CD14-positive monocyte (primary cell): ENCODE measurements at regions not wholly inside any gene's neighbourhood (a gene's known extent, or its start where the extent isn't known, plus 50 kb on each side); places are given as distances from the start of the nearest gene placed in this dataset.

Source experiments
- DNase-seq, 3 donors: peaks; one replicate each; pipeline ENCODE4 v3.0.0-alpha.2; 2011 to 2022
- H2AFZ ChIP-seq: 2 replicates; pipeline ENCODE4 v1.6.0; 2012; ENCODE audit warnings: mild to moderate bottlenecking, low read depth, low read length, inconsistent platforms; ENCODE audit not compliant: insufficient read depth, poor library complexity, severe bottlenecking
- H3K27ac ChIP-seq, 2 donors: 1 replicate in 1 of 2; 2 replicates in 1 of 2; pipeline ENCODE4 v1.5.1; 2012 to 2013; ENCODE audit warnings: low read length in 2 of 2, control low read depth in 1 of 2, inconsistent platforms in 1 of 2, low read depth in 1 of 2, mild to moderate bottlenecking in 1 of 2
- H3K27me3 ChIP-seq, 2 donors: one replicate each; pipeline versions ENCODE4 v1.6.0 to v1.6.1; 2011 to 2013; ENCODE audit warnings: low read length in 2 of 2; ENCODE audit not compliant: control insufficient read depth in 2 of 2, insufficient read depth in 2 of 2
- H3K36me3 ChIP-seq, 2 donors: replicated peaks in 1 of 2; 1 replicate in 1 of 2; 2 replicates in 1 of 2; pipeline versions ENCODE4 v1.5.1 to v1.6.1; 2012 to 2013; ENCODE audit warnings: low read length in 2 of 2, control low read depth in 1 of 2, inconsistent platforms in 1 of 2, mild to moderate bottlenecking in 1 of 2; ENCODE audit not compliant: insufficient read depth in 2 of 2, control insufficient read depth in 1 of 2
- H3K4me1 ChIP-seq, 2 donors: 1 replicate in 1 of 2; 2 replicates in 1 of 2; pipeline versions ENCODE4 v1.5.1 to v1.6.1; 2012 to 2013; ENCODE audit warnings: low read length in 2 of 2, control low read depth in 1 of 2, inconsistent platforms in 1 of 2, mild to moderate bottlenecking in 1 of 2, moderate library complexity in 1 of 2; ENCODE audit not compliant: insufficient read depth in 2 of 2, control insufficient read depth in 1 of 2
- H3K4me2 ChIP-seq: replicated peaks from 2 replicates; pipeline ENCODE3; 2012; ENCODE audit warnings: low read length, moderate library complexity, mild to moderate bottlenecking; ENCODE audit not compliant: poor library complexity, severe bottlenecking; ENCODE audit errors: extremely low read depth
- H3K4me3 ChIP-seq, 3 experiments: fragments of 200-600 bp in 1 of 3; sonication (generic) in 1 of 3; replicated peaks in 1 of 3; 1 replicate in 2 of 3; 2 replicates in 1 of 3; pipeline ENCODE4 v1.5.1; 2011 to 2013; ENCODE audit warnings: low read length in 3 of 3, mild to moderate bottlenecking in 3 of 3, control low read depth in 2 of 3, low read depth in 2 of 3, inconsistent platforms in 1 of 3, moderate library complexity in 1 of 3
- H3K79me2 ChIP-seq: 2 replicates; pipeline ENCODE4 v1.6.0; 2012; ENCODE audit warnings: mild to moderate bottlenecking, control low read depth, inconsistent platforms, low read length, moderate library complexity; ENCODE audit not compliant: insufficient read depth
- H3K9ac ChIP-seq: 2 replicates; pipeline ENCODE4 v1.6.0; 2017; ENCODE audit warnings: low read length, mild to moderate bottlenecking; ENCODE audit not compliant: insufficient read depth, poor library complexity, severe bottlenecking
- H3K9me3 ChIP-seq, 2 donors: replicated peaks in 1 of 2; 1 replicate in 1 of 2; 2 replicates in 1 of 2; pipeline versions ENCODE4 v1.5.1 to v1.6.1; 2012 to 2013; ENCODE audit warnings: low read length in 2 of 2, control low read depth in 1 of 2; ENCODE audit not compliant: control insufficient read depth in 1 of 2, insufficient read depth in 1 of 2
- H4K20me1 ChIP-seq: 2 replicates; pipeline ENCODE4 v1.6.0; 2012; ENCODE audit warnings: mild to moderate bottlenecking, low read length, control low read depth, moderate library complexity; ENCODE audit not compliant: insufficient read depth
- H3K27ac Mint-ChIP-seq, 7 donors: one replicate each; pipeline ENCODE4 v1.8.0; 2020; ENCODE audit warnings: mild to moderate bottlenecking in 7 of 7, mixed read lengths in 7 of 7, moderate library complexity in 6 of 7, inconsistent platforms in 2 of 7
- H3K27me3 Mint-ChIP-seq, 3 donors: one replicate each; pipeline ENCODE4 v1.8.0; 2021 to 2022; ENCODE audit warnings: low read depth in 3 of 3, mild to moderate bottlenecking in 3 of 3, mixed read lengths in 3 of 3, moderate library complexity in 3 of 3, inconsistent platforms in 1 of 3
- H3K36me3 Mint-ChIP-seq, 2 donors: one replicate each; pipeline ENCODE4 v1.8.0; 2020; ENCODE audit warnings: mixed read lengths in 2 of 2, inconsistent platforms in 1 of 2, mild to moderate bottlenecking in 1 of 2
- H3K4me1 Mint-ChIP-seq: one replicate; pipeline ENCODE4 v1.8.0; 2020; ENCODE audit warnings: mild to moderate bottlenecking, mixed read lengths
- H3K4me3 Mint-ChIP-seq, 2 donors: one replicate each; pipeline ENCODE4 v1.8.0; 2020; ENCODE audit warnings: mild to moderate bottlenecking in 2 of 2, mixed read lengths in 2 of 2, moderate library complexity in 1 of 2
- H3K9me3 Mint-ChIP-seq, 7 donors: one replicate each; pipeline ENCODE4 v1.8.0; 2020 to 2022; ENCODE audit warnings: mixed read lengths in 7 of 7, mild to moderate bottlenecking in 6 of 7, moderate library complexity in 6 of 7, inconsistent platforms in 2 of 7
- CTCF ChIP-seq: fragments of 200-600 bp; IDR thresholded peaks from one replicate; pipeline ENCODE4 v1.8.0; 2022; ENCODE audit warnings: antibody characterized with exemption, mild to moderate bottlenecking
- WGBS: methylation state at CpG from one replicate; pipeline ENCODE4 v1.1.5; 2013; ENCODE audit warnings: missing lambda C conversion rate; ENCODE audit not compliant: insufficient coverage; 5-methylcytosine and 5-hydroxymethylcytosine counted together
- intact Hi-C, 2 donors: fragments of 100-400 bp; cut with micrococcal nuclease; formaldehyde crosslinking; loops; one replicate each; pipeline versions ENCODE4 v1.15.0 to v1.15.1; 2023

- H3K27ac Mint-ChIP-seq, result no peak overlapping the region
- intact Hi-C loops, result no loop called here
- Histone ChIP-seq H3K27ac (no peak overlapping the region), H3K9ac (no peak overlapping the region), H3K27me3 (no peaks in the 10 kb centered on the region), H4K20me1 (no peaks in the 10 kb centered on the region), H2AFZ (no peak overlapping the region), H3K4me3 (no peak overlapping the region), H3K79me2 (no peaks in the 10 kb centered on the region), H3K4me1 (no peaks in the 10 kb centered on the region), H3K36me3 (no peaks in the 10 kb centered on the region), H3K4me2 (no peak overlapping the region), H3K9me3 (no peaks in the 10 kb centered on the region)
- H3K27me3 Mint-ChIP-seq, result no peaks in the 10 kb centered on the region
- H3K4me1 Mint-ChIP-seq, result peaks cover 2% of the 10 kb centered on the region
- TF ChIP-seq CTCF, result no peak
- WGBS, result 83% methylated on average over 1 of the region's 5 CpGs
- DNase-seq, result no peak
- H3K36me3 Mint-ChIP-seq, result no peaks in the 10 kb centered on the region
- peaks cover 0 to 2% (median 0%) of the 10 kb centered on the region in 7 donors for H3K9me3 Mint-ChIP-seq
- no peak overlapping the region for H3K4me3 Mint-ChIP-seq
Measured at GRCh38 chr2:176812246-176812775, 400.3 kb upstream of the HNRNPA3 start.

DNA sequence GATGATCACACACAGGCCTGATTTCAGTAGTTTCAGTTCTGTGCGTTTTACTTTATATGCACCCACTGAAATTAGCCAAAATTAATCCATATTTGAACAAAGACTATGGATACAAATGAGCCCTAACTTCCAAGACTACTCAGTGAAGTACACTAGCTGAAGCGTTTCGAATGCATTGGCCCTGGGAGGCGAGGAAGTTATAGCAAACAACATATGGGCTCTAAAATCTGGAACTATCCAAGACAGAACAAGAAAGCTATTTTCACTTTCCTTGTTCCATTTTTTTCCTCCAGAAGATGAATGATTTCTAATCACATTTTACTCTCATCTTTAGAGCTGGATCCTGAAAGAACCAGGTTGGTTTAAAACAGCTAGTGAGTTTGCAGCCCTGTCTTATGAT lies 399.4 kb upstream of the HNRNPA3 start:
- H3K4me3 ChIP-seq, result no peak overlapping the region
- H3K4me3 Mint-ChIP-seq, result no peak overlapping the region
- no peak overlapping the region for H3K27ac Mint-ChIP-seq
- H3K4me1 ChIP-seq, result no peaks in the 10 kb centered on the region
- H3K27me3 ChIP-seq, result no peaks in the 10 kb centered on the region
- H3K27ac ChIP-seq, result no peak overlapping the region
- H3K4me1 Mint-ChIP-seq, result peaks cover 2% of the 10 kb centered on the region
- H3K9me3 Mint-ChIP-seq, result peaks cover 0 to 2% (median 0%) of the 10 kb centered on the region in 7 donors
- no peaks in the 10 kb centered on the region for H4K20me1 ChIP-seq
- no peaks in the 10 kb centered on the region for H3K79me2 ChIP-seq
- DNase-seq, result no peak
- WGBS, result 94% methylated on average over 3 of the region's 4 CpGs
- H3K4me2 ChIP-seq, result no peak overlapping the region
- no peak overlapping the region for H3K9ac ChIP-seq
- no peaks in the 10 kb centered on the region for H3K36me3 ChIP-seq
- no peak for TF ChIP-seq CTCF
- H2AFZ ChIP-seq, result no peak overlapping the region
- no peaks in the 10 kb centered on the region for H3K9me3 ChIP-seq
- intact Hi-C loops, result no loop called here
- H3K27me3 Mint-ChIP-seq, result no peaks in the 10 kb centered on the region
- no peaks in the 10 kb centered on the region for H3K36me3 Mint-ChIP-seq
